ENCODE measurements at regions not wholly inside any gene's neighbourhood (a gene's known extent, or its start where the extent isn't known, plus 50 kb on each side); places are given as distances from the start of the nearest gene placed in this dataset.

- no peak overlapping the region for H3K4me3 ChIP-seq (ENCODE audit: insufficient read depth in 1 of 2, low read depth in 1 of 2, low read length in 2 of 2)
- no peak overlapping the region for H3K14ac ChIP-seq (ENCODE audit: low read length in 2 of 2)
These were observed 139.9 kb upstream of the PKN2 start for GRCh38 chr1:88544195-88544594.

GRCh38 chr1:88549536-88549935 is 134.5 kb upstream of the PKN2 start:
- WGBS: no CpG with 5 or more reads among the region's 1 CpG
- H2AFZ ChIP-seq (ENCODE audit: low read depth, low read length): no peak overlapping the region
- H2BK120ac ChIP-seq (ENCODE audit: low read depth, low read length): no peak overlapping the region
- no peak overlapping the region for H4K8ac ChIP-seq (ENCODE audit: low read length)
- H3K79me1 ChIP-seq (replicated peaks; ENCODE audit: low read length, poor library complexity, severe bottlenecking): no peaks in the 10 kb centered on the region
- peak; percentile 9 for DNase-seq
- no peak overlapping the region for H3K27ac ChIP-seq (ENCODE audit: low read length, poor library complexity, severe bottlenecking)
- no peak overlapping the region for H3K23ac ChIP-seq (ENCODE audit: low read length in 2 of 2)
- H2BK12ac ChIP-seq (ENCODE audit: low read length in 2 of 2): no peak overlapping the region
- no peak overlapping the region for H2BK15ac ChIP-seq (ENCODE audit: low read depth, poor library complexity, severe bottlenecking)
- no peak overlapping the region for H3K4ac ChIP-seq (ENCODE audit: low read depth in 1 of 2, low read length in 2 of 2)
- no peaks in the 10 kb centered on the region for H3K9me3 ChIP-seq (ENCODE audit: control insufficient read depth, low read length)
- H2BK5ac ChIP-seq (ENCODE audit: low read depth, low read length, poor library complexity, severe bottlenecking): no peak overlapping the region
- no peaks in the 10 kb centered on the region for H3K36me3 ChIP-seq (ENCODE audit: control insufficient read depth in 1 of 2, insufficient read depth in 2 of 2, low read depth in 1 of 2, low read length in 2 of 2)
- no peak overlapping the region for H3K9ac ChIP-seq (ENCODE audit: low read length)
- no peak overlapping the region for H3K18ac ChIP-seq (ENCODE audit: low read depth in 1 of 2, low read length in 2 of 2)
- no peak overlapping the region for H3K14ac ChIP-seq (ENCODE audit: low read length in 2 of 2)
- H3K4me3 ChIP-seq (ENCODE audit: insufficient read depth in 1 of 2, low read depth in 1 of 2, low read length in 2 of 2): no peak overlapping the region
- H4K91ac ChIP-seq (ENCODE audit: low read length): no peak overlapping the region
- H3K4me1 ChIP-seq (ENCODE audit: control insufficient read depth, insufficient read depth, low read depth, low read length): no peaks in the 10 kb centered on the region
- no peak overlapping the region for H3K4me2 ChIP-seq (ENCODE audit: low read length, poor library complexity, severe bottlenecking)
- no peak overlapping the region for H2AK5ac ChIP-seq (ENCODE audit: low read length, severe bottlenecking)
- H3K27me3 ChIP-seq (ENCODE audit: control insufficient read depth in 1 of 2, insufficient read depth in 1 of 2, low read length in 2 of 2): peaks cover 0 to 3% of the 10 kb centered on the region in 2 experiments

More at GRCh38 chr1:88544195-88544594, 139.9 kb upstream of the PKN2 start:
- no peaks in the 10 kb centered on the region for H3K36me3 ChIP-seq (ENCODE audit: control insufficient read depth in 1 of 2, insufficient read depth in 2 of 2, low read depth in 1 of 2, low read length in 2 of 2)
- no peak overlapping the region for H3K9ac ChIP-seq (ENCODE audit: low read length)
- H2BK120ac ChIP-seq (ENCODE audit: low read depth, low read length): no peak overlapping the region
- DNase-seq: no peak
- no peaks in the 10 kb centered on the region for H3K4me1 ChIP-seq (ENCODE audit: control insufficient read depth, insufficient read depth, low read depth, low read length)
- H3K4ac ChIP-seq (ENCODE audit: low read depth in 1 of 2, low read length in 2 of 2): no peak overlapping the region
- no peak overlapping the region for H2AFZ ChIP-seq (ENCODE audit: low read depth, low read length)
- H4K91ac ChIP-seq (ENCODE audit: low read length): no peak overlapping the region
- no peaks in the 10 kb centered on the region for H3K9me3 ChIP-seq (ENCODE audit: control insufficient read depth, low read length)
- no peak overlapping the region for H3K18ac ChIP-seq (ENCODE audit: low read depth in 1 of 2, low read length in 2 of 2)
- no peak overlapping the region for H3K23ac ChIP-seq (ENCODE audit: low read length in 2 of 2)
- no peaks in the 10 kb centered on the region for H3K79me1 ChIP-seq (replicated peaks; ENCODE audit: low read length, poor library complexity, severe bottlenecking)
- H3K27me3 ChIP-seq (ENCODE audit: control insufficient read depth in 1 of 2, insufficient read depth in 1 of 2, low read length in 2 of 2): no peaks in the 10 kb centered on the region
- no peak overlapping the region for H2BK15ac ChIP-seq (ENCODE audit: low read depth, poor library complexity, severe bottlenecking)
- H3K27ac ChIP-seq (ENCODE audit: low read length, poor library complexity, severe bottlenecking): no peak overlapping the region
- H3K4me2 ChIP-seq (ENCODE audit: low read length, poor library complexity, severe bottlenecking): no peak overlapping the region
- no peak overlapping the region for H2BK12ac ChIP-seq (ENCODE audit: low read length in 2 of 2)
- H2BK5ac ChIP-seq (ENCODE audit: low read depth, low read length, poor library complexity, severe bottlenecking): no peak overlapping the region
- H4K8ac ChIP-seq (ENCODE audit: low read length): no peak overlapping the region
- H2AK5ac ChIP-seq (ENCODE audit: low read length, severe bottlenecking): no peak overlapping the region

GRCh38 chr1:88552226-88552625 is 131.8 kb upstream of the PKN2 start:
- Histone ChIP-seq H3K79me1 (replicated peaks; ENCODE audit: low read length, poor library complexity, severe bottlenecking) (no peaks in the 10 kb centered on the region), H4K8ac (ENCODE audit: low read length) (no peak overlapping the region), H2BK5ac (ENCODE audit: low read depth, low read length, poor library complexity, severe bottlenecking) (no peak overlapping the region), H2BK12ac (ENCODE audit: low read length in 2 of 2) (no peak overlapping the region), H3K27me3 (ENCODE audit: control insufficient read depth in 1 of 2, insufficient read depth in 1 of 2, low read length in 2 of 2) (peaks cover 0 to 3% of the 10 kb centered on the region in 2 experiments), H3K4ac (ENCODE audit: low read depth in 1 of 2, low read length in 2 of 2) (no peak overlapping the region), H2BK15ac (ENCODE audit: low read depth, poor library complexity, severe bottlenecking) (no peak overlapping the region), H3K4me2 (ENCODE audit: low read length, poor library complexity, severe bottlenecking) (no peak overlapping the region), H3K9me3 (ENCODE audit: control insufficient read depth, low read length) (no peaks in the 10 kb centered on the region), H3K14ac (ENCODE audit: low read length in 2 of 2) (no peak overlapping the region), H3K9ac (ENCODE audit: low read length) (no peak overlapping the region), H4K91ac (ENCODE audit: low read length) (no peak overlapping the region), H3K4me1 (ENCODE audit: control insufficient read depth, insufficient read depth, low read depth, low read length) (no peaks in the 10 kb centered on the region), H2BK120ac (ENCODE audit: low read depth, low read length) (no peak overlapping the region), H3K18ac (ENCODE audit: low read depth in 1 of 2, low read length in 2 of 2) (no peak overlapping the region), H3K27ac (ENCODE audit: low read length, poor library complexity, severe bottlenecking) (no peak overlapping the region), H3K36me3 (ENCODE audit: control insufficient read depth in 1 of 2, insufficient read depth in 2 of 2, low read depth in 1 of 2, low read length in 2 of 2) (no peaks in the 10 kb centered on the region), H2AFZ (ENCODE audit: low read depth, low read length) (no peak overlapping the region), H2AK5ac (ENCODE audit: low read length, severe bottlenecking) (no peak overlapping the region), H3K4me3 (ENCODE audit: insufficient read depth in 1 of 2, low read depth in 1 of 2, low read length in 2 of 2) (no peak overlapping the region), H3K23ac (ENCODE audit: low read length in 2 of 2) (no peak overlapping the region)
- no peak for DNase-seq
- WGBS: 100% methylated on average over 1 of the region's 2 CpGs

GRCh38 chr1:88557014-88557413 is 127.1 kb upstream of the PKN2 start:
- Histone ChIP-seq H2BK5ac (ENCODE audit: low read depth, low read length, poor library complexity, severe bottlenecking) (no peak overlapping the region), H4K8ac (ENCODE audit: low read length) (no peak overlapping the region), H2AFZ (ENCODE audit: low read depth, low read length) (no peak overlapping the region), H2BK120ac (ENCODE audit: low read depth, low read length) (no peak overlapping the region), H3K23ac (ENCODE audit: low read length in 2 of 2) (no peak overlapping the region), H4K91ac (ENCODE audit: low read length) (no peak overlapping the region), H3K79me1 (replicated peaks; ENCODE audit: low read length, poor library complexity, severe bottlenecking) (no peaks in the 10 kb centered on the region), H3K27me3 (ENCODE audit: control insufficient read depth in 1 of 2, insufficient read depth in 1 of 2, low read length in 2 of 2) (peaks cover 0 to 4% of the 10 kb centered on the region in 2 experiments), H3K4me2 (ENCODE audit: low read length, poor library complexity, severe bottlenecking) (no peak overlapping the region), H3K27ac (ENCODE audit: low read length, poor library complexity, severe bottlenecking) (no peak overlapping the region), H3K9ac (ENCODE audit: low read length) (no peak overlapping the region), H3K9me3 (ENCODE audit: control insufficient read depth, low read length) (no peaks in the 10 kb centered on the region), H2BK15ac (ENCODE audit: low read depth, poor library complexity, severe bottlenecking) (no peak overlapping the region), H3K4me1 (ENCODE audit: control insufficient read depth, insufficient read depth, low read depth, low read length) (no peaks in the 10 kb centered on the region), H3K14ac (ENCODE audit: low read length in 2 of 2) (no peak overlapping the region), H2BK12ac (ENCODE audit: low read length in 2 of 2) (no peak overlapping the region), H3K4me3 (ENCODE audit: insufficient read depth in 1 of 2, low read depth in 1 of 2, low read length in 2 of 2) (no peak overlapping the region), H3K36me3 (ENCODE audit: control insufficient read depth in 1 of 2, insufficient read depth in 2 of 2, low read depth in 1 of 2, low read length in 2 of 2) (no peaks in the 10 kb centered on the region), H2AK5ac (ENCODE audit: low read length, severe bottlenecking) (no peak overlapping the region), H3K18ac (ENCODE audit: low read depth in 1 of 2, low read length in 2 of 2) (no peak overlapping the region), H3K4ac (ENCODE audit: low read depth in 1 of 2, low read length in 2 of 2) (no peak overlapping the region)
- DNase-seq: no peak
- WGBS: 100% methylated on average over 1 of the region's 3 CpGs
